ENCODE measurements at regions not wholly inside any gene's neighbourhood (a gene's known extent, or its start where the extent isn't known, plus 50 kb on each side); places are given as distances from the start of the nearest gene placed in this dataset.

DNA sequence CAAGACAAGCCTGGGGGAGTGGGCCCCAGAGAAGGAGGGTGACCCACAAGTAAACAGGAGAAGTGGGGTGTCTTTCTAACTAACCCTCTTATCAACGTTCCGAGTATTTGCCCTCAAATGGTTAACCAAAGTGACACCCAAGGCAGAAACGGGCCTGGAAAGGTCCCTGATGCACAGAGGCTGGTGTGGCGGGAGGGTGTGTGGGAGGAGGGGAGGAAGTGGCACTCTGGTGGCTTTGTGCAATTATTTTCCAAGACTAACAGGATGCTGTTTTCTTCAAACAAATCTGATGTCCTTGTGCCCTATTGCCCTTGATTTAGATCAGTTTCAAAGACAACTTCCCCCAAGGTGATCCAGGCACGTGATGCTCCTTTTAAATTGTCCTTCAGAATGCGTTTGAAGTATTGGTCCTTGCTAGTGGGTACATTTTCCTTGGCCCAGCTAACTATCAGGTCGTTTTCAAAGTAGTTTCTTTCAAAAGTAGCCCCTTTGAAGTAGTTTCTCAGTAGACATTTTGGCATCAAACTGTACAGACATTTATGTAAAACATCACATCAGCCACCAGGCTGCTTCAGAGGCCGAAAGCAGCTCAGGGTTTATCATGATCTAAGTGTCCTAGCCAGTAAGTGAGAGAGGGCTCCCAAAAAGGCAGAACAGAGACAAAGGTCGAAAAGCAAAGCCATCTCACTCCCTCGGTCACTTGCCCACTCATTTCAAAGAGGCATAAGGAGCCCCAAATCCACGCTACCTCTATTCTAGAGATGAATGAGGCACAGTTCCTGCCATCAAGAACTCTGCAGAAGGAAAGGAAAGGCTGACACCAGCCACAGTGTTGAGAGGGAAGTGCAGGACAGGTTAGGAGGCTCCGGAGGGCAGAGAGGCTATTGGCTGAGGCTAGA, 371.1 kb upstream of the ID2 start:
- DNase-seq (no peak), ATAC-seq (no peak)
- Histone ChIP-seq H3K27me3 (no peaks in the 10 kb centered on the region), H3K9me3 (no peaks in the 10 kb centered on the region), H3K4me3 (no peak overlapping the region), H3K4me1 (peaks cover 0 to 81% (median 0%) of the 10 kb centered on the region in 12 donors), H3K36me3 (no peaks in the 10 kb centered on the region), H3K27ac (peak overlapping the region in 1 of 12 donors; percentile 23)
- 74 to 75% (median 75%) methylated on average over 12 of the region's 12 CpGs for WGBS, 4 donors
- intact Hi-C loops (cut with DNase I): no loop called here
- TF ChIP-seq, protein P1, sequence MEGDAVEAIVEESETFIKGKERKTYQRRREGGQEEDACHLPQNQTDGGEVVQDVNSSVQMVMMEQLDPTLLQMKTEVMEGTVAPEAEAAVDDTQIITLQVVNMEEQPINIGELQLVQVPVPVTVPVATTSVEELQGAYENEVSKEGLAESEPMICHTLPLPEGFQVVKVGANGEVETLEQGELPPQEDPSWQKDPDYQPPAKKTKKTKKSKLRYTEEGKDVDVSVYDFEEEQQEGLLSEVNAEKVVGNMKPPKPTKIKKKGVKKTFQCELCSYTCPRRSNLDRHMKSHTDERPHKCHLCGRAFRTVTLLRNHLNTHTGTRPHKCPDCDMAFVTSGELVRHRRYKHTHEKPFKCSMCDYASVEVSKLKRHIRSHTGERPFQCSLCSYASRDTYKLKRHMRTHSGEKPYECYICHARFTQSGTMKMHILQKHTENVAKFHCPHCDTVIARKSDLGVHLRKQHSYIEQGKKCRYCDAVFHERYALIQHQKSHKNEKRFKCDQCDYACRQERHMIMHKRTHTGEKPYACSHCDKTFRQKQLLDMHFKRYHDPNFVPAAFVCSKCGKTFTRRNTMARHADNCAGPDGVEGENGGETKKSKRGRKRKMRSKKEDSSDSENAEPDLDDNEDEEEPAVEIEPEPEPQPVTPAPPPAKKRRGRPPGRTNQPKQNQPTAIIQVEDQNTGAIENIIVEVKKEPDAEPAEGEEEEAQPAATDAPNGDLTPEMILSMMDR (IDR thresholded peaks at IDR 0.05): no peak
- TF ChIP-seq POLR2A (IDR thresholded peaks at IDR 0.05): no peak

DNA sequence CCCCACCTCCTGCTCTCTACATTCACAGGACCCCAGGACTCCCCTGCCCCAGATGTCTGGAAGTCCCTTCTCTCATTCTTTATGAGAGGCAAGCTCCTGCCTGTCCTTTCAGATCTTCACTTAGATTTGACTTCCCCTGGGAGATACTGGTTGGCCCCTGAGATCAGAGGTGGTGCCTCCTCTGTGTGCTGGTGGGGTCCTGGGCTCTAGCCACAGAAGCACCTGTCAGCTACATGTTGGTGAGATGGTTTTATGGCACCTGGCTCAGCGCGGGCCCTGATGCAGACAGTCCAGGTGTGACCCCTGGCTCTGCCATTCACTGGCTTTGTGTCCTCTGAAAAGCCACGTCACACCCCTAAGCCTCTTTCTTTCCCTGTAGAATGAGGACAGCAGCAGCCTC, 369.6 kb upstream of the ID2 start:
- WGBS, 4 donors: 93 to 96% (median 95%) methylated on average over 2 to 3 of the region's 3 CpGs
- intact Hi-C loops (cut with DNase I): no loop called here
- DNase-seq (no peak), ATAC-seq (no peak)
- Histone ChIP-seq H3K36me3 (no peaks in the 10 kb centered on the region), H3K4me1 (peaks cover 0 to 71% (median 0%) of the 10 kb centered on the region in 12 donors), H3K27me3 (no peaks in the 10 kb centered on the region), H3K27ac (peak overlapping the region in 1 of 12 donors; percentile 57), H3K9me3 (no peaks in the 10 kb centered on the region), H3K4me3 (no peak overlapping the region)
- TF ChIP-seq POLR2A (IDR thresholded peaks at IDR 0.05): no peak
- TF ChIP-seq, protein P1 (IDR thresholded peaks at IDR 0.05): no peak

DNA sequence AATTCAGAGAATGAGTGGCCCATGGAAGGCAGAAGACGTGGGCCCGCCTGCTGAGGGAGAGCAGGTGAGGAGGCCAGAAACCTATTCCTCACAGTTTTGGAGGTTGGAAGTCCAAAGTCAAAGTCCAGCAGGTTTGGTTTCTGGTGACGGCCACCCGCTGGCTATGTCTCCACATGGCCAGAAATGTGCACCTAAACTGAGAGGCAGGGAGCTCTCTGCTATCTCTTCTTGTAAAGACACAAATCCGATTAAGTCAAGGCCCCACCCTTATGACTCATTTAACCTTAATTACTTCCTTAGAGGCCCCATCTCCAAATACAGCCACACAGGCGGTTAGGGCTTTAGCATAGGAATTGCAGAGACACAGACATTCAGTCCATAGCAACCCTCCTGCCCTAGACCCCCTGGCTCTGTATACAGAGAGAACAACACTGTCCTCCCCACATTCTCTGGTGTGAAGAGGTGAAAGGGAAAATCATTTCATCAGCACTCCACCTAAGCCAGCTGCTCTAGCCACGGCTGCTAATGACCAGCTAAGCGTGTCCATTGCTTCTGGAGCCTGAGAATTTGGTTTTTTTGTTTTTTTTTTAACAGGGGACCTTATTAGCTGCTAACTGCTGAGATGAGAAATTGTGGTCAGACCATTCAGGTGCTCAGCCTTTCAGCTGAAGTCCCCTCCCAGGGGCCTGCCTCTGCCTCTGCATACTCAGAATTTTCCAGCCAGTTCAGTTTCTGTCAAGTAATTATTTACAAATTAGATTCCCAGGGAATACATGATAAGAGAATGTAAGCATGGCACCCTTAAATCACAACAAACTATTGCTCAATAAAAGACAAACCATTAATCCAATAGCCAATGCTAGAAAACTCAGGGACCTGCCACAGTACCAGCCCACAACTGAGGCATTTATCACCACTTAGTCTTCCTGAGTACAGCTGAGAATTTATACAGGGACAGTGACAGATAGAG, 368.7 kb upstream of the ID2 start:
- Histone ChIP-seq H3K36me3 (no peaks in the 10 kb centered on the region), H3K9me3 (no peaks in the 10 kb centered on the region), H3K4me1 (peaks cover 0 to 68% (median 0%) of the 10 kb centered on the region in 12 donors), H3K27me3 (no peaks in the 10 kb centered on the region), H3K4me3 (no peak overlapping the region), H3K27ac (peak overlapping the region in 1 of 12 donors; percentile 57)
- ATAC-seq (no peak), DNase-seq (no peak)
- WGBS, 4 donors: 88 to 92% (median 89%) methylated on average over 8 of the region's 8 CpGs
- intact Hi-C loops (cut with DNase I): no loop called here
- no peak for TF ChIP-seq POLR2A (IDR thresholded peaks at IDR 0.05)
- TF ChIP-seq, protein P1 (IDR thresholded peaks at IDR 0.05): no peak

DNA sequence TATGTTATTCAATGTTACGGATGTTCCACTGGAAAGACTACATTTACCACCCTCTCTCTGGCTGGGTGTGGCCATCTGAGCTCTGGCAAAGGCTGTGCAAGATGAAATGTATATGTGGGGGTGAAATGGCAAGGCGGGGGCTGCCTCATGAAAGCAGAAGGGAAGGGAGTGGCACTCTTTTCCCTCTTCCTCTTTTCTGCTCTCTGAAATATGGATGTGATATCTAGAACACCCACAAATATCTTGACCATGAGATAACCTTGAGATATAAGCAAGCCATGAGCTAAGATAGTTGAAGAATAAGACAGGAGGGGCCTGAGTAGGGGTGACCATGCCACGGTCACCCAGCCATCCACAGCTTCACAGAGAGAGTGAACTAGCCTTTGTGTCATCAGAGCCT, 367.8 kb upstream of the ID2 start:
- peak in 1 of 5 donors; percentile 45 for DNase-seq
- ATAC-seq: no peak
- Histone ChIP-seq H3K27me3 (no peaks in the 10 kb centered on the region), H3K27ac (no peak overlapping the region), H3K36me3 (no peaks in the 10 kb centered on the region), H3K9me3 (no peaks in the 10 kb centered on the region), H3K4me3 (no peak overlapping the region), H3K4me1 (peaks cover 0 to 63% (median 0%) of the 10 kb centered on the region in 12 donors)
- 94 to 96% (median 95%) methylated on average over 3 of the region's 3 CpGs for WGBS, 4 donors
- intact Hi-C loops (cut with DNase I): no loop called here
- no peak for TF ChIP-seq POLR2A (IDR thresholded peaks at IDR 0.05)
- TF ChIP-seq, protein P1 (IDR thresholded peaks at IDR 0.05): no peak

Data from heart left ventricle (tissue), 16 donors.